ENCODE measurements at regions not wholly inside any gene's neighbourhood (a gene's known extent, or its start where the extent isn't known, plus 50 kb on each side); places are given as distances from the start of the nearest gene placed in this dataset.

DNA sequence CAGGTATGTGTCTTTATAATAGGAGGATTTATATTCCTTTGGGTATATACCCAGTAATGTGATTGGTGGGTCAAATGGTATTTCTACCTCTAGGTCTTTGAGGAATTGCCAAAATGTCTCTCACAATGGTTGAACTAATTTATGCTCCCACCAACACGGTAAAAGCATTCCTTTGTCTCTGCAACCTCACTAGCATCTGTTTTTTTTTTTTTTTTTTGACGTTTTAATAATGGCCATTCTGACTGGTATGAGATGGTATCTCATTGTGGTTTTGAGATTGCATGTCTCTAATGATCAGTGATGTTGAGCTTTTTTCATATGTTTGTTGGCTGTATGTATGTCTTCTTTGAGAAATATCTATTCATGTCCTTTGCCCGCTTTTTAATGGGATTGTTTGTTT is 144.9 kb upstream of the RGS17 start:
- Histone ChIP-seq H4K20me1 (ENCODE audit: insufficient read depth, low read length) (no peaks in the 10 kb centered on the region), H3K9me2 (ENCODE audit: insufficient read depth, low read length) (no peaks in the 10 kb centered on the region), H3K9me3 (ENCODE audit: low read length) (no peaks in the 10 kb centered on the region), H3K4me2 (ENCODE audit: low read length) (no peak overlapping the region), H3K4me1 (ENCODE audit: insufficient read depth, low read length, poor library complexity, severe bottlenecking) (no peaks in the 10 kb centered on the region), H2AFZ (ENCODE audit: low read length) (no peak overlapping the region), H3K79me2 (ENCODE audit: insufficient read depth, low read depth, low read length) (no peaks in the 10 kb centered on the region), H3K36me3 (ENCODE audit: insufficient read depth, low read length) (no peaks in the 10 kb centered on the region), H3K27ac (ENCODE audit: low read depth, low read length, poor library complexity, severe bottlenecking) (no peak overlapping the region), H3K4me3 (ENCODE audit: low read depth, low read length, poor library complexity, severe bottlenecking) (no peak overlapping the region)
- POLR2A ChIA-PET, result no interaction called here
- TF ChIP-seq, protein P1, sequence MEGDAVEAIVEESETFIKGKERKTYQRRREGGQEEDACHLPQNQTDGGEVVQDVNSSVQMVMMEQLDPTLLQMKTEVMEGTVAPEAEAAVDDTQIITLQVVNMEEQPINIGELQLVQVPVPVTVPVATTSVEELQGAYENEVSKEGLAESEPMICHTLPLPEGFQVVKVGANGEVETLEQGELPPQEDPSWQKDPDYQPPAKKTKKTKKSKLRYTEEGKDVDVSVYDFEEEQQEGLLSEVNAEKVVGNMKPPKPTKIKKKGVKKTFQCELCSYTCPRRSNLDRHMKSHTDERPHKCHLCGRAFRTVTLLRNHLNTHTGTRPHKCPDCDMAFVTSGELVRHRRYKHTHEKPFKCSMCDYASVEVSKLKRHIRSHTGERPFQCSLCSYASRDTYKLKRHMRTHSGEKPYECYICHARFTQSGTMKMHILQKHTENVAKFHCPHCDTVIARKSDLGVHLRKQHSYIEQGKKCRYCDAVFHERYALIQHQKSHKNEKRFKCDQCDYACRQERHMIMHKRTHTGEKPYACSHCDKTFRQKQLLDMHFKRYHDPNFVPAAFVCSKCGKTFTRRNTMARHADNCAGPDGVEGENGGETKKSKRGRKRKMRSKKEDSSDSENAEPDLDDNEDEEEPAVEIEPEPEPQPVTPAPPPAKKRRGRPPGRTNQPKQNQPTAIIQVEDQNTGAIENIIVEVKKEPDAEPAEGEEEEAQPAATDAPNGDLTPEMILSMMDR (conservative IDR thresholded peaks at IDR 0.05; ENCODE audit: low read length), result no peak
- TF ChIP-seq EZH2phosphoT487 (IDR thresholded peaks at IDR 0.05; ENCODE audit: borderline replicate concordance, low read depth, low read length), result no peak
- no TSS peak for BruUV-seq (replicated peaks)
- no peak for DNase-seq (ENCODE audit: low spot score)
- CTCF ChIA-PET (ENCODE audit: unreplicated experiment), result no interaction called here
- intact Hi-C loops (cut with micrococcal nuclease; ENCODE audit: unreplicated experiment), result no loop called here

DNA sequence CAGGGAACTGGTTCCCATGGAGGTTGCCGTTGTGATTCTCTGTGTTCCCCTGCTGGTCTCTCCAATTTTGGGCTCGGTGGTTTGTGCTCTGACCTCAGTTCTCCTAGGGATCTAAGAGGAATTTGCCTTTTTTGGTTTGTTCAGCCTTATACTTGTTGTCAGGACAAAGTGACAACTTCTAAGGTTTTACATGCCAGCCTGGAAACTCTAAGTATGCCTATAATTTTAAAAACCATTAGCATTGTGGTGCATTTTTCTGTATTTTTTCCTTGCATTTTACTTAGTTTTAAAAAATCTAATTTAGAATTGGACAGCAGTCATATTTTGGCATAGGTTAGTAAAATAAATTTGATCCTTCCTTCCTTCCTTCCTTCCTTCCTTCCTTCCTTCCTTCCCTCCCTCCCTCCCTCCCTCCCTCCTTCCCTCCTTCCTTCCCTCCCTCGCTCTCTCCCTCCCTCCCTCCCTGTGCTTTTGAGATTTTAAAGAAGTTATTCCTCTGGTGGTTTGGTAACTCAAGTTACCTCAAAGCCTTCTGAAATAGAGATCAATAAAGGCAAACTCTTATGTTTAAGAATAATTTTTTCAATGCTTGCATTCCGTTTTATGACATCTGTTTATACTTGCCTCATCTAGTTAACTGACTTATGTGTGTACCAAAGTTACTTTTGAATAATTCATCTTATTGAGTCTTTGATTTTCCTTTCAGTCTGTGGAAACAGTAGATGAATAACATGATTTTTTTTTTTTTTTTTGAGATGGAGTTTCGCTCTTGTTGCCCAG is 141.3 kb upstream of the RGS17 start:
- BruUV-seq (replicated peaks), result no TSS peak

DNA sequence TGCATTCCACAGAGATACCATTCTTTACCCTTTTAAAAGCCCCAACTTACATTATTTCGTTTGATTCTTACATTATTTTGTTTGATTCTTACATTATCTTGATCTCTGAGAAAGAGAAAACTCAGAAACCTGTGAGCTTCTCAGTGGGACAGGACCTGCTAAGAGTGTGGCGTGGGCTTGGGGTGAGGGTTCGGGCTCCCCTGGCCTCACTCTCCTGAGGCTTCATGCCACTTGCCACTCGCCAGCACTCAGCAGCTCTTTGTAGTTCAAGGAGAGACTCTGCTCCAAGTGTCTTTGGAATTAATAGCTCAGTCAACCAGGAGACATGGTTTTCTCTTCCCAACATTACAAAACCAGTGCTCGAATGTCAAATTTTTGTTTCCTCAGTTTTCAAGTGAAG is 132.4 kb upstream of the RGS17 start:
- Histone ChIP-seq H3K9me2 (ENCODE audit: insufficient read depth, low read length) (no peaks in the 10 kb centered on the region), H4K20me1 (ENCODE audit: insufficient read depth, low read length) (no peaks in the 10 kb centered on the region), H3K27ac (ENCODE audit: low read depth, low read length, poor library complexity, severe bottlenecking) (no peak overlapping the region), H2AFZ (ENCODE audit: low read length) (no peak overlapping the region), H3K36me3 (ENCODE audit: insufficient read depth, low read length) (no peaks in the 10 kb centered on the region), H3K79me2 (ENCODE audit: insufficient read depth, low read depth, low read length) (no peaks in the 10 kb centered on the region), H3K4me3 (ENCODE audit: low read depth, low read length, poor library complexity, severe bottlenecking) (no peak overlapping the region), H3K4me1 (ENCODE audit: insufficient read depth, low read length, poor library complexity, severe bottlenecking) (no peaks in the 10 kb centered on the region), H3K9me3 (ENCODE audit: low read length) (no peaks in the 10 kb centered on the region), H3K4me2 (ENCODE audit: low read length) (no peak overlapping the region)
- no peak for DNase-seq (ENCODE audit: low spot score)
- POLR2A ChIA-PET, result no interaction called here
- CTCF ChIA-PET (ENCODE audit: unreplicated experiment), result no interaction called here
- no TSS peak for BruUV-seq (replicated peaks)
- intact Hi-C loops (cut with micrococcal nuclease; ENCODE audit: unreplicated experiment), result no loop called here
- TF ChIP-seq, protein P1 (conservative IDR thresholded peaks at IDR 0.05; ENCODE audit: low read length), result no peak
- TF ChIP-seq EZH2phosphoT487 (IDR thresholded peaks at IDR 0.05; ENCODE audit: borderline replicate concordance, low read depth, low read length), result no peak

More for the DNA sequence above, 141.3 kb upstream of the RGS17 start:
- no peak overlapping the region for H2AFZ ChIP-seq (ENCODE audit: low read length)
- no peaks in the 10 kb centered on the region for H3K9me3 ChIP-seq (ENCODE audit: low read length)
- no peak overlapping the region for H3K4me2 ChIP-seq (ENCODE audit: low read length)
- no peak overlapping the region for H3K4me3 ChIP-seq (ENCODE audit: low read depth, low read length, poor library complexity, severe bottlenecking)
- intact Hi-C loops (cut with micrococcal nuclease; ENCODE audit: unreplicated experiment), result no loop called here
- H3K4me1 ChIP-seq (ENCODE audit: insufficient read depth, low read length, poor library complexity, severe bottlenecking), result no peaks in the 10 kb centered on the region
- H3K9me2 ChIP-seq (ENCODE audit: insufficient read depth, low read length), result no peaks in the 10 kb centered on the region
- DNase-seq (ENCODE audit: low spot score), result no peak
- H3K27ac ChIP-seq (ENCODE audit: low read depth, low read length, poor library complexity, severe bottlenecking), result no peak overlapping the region
- no peaks in the 10 kb centered on the region for H3K79me2 ChIP-seq (ENCODE audit: insufficient read depth, low read depth, low read length)
- ChIA-PET POLR2A (interaction anchor here (0.6 to 0.7 kb wide), 2 partner anchors 188 to 511 kb away, joined by 3 to 4 read pairs; no protein-coding TSS in a partner anchor), CTCF (ENCODE audit: unreplicated experiment) (no interaction called here)
- H3K36me3 ChIP-seq (ENCODE audit: insufficient read depth, low read length), result no peaks in the 10 kb centered on the region
- H4K20me1 ChIP-seq (ENCODE audit: insufficient read depth, low read length), result no peaks in the 10 kb centered on the region
- TF ChIP-seq EZH2phosphoT487 (IDR thresholded peaks at IDR 0.05; ENCODE audit: borderline replicate concordance, low read depth, low read length), result no peak
- TF ChIP-seq, protein P1 (conservative IDR thresholded peaks at IDR 0.05; ENCODE audit: low read length), result no peak
